Tibial artery (tissue), 4 donors: ENCODE measurements at regions not wholly inside any gene's neighbourhood (a gene's known extent, or its start where the extent isn't known, plus 50 kb on each side); places are given as distances from the start of the nearest gene placed in this dataset.

Source experiments
- DNase-seq, 2 donors: peaks; one replicate each; pipeline ENCODE4 v3.0.0-alpha.2; 2019
- H3K27ac ChIP-seq, 2 donors: fragments of 200-600 bp; sonication (generic) in 1 of 2; 1 replicate in 1 of 2; 2 replicates in 1 of 2; pipeline ENCODE4 v1.5.1; 2018 to 2019; ENCODE audit warnings: mild to moderate bottlenecking in 1 of 2
- H3K27me3 ChIP-seq, 2 donors: fragments of 200-600 bp; sonication (generic) in 1 of 2; one replicate each; pipeline versions ENCODE4 v1.5.1 to v1.6.0; 2016 to 2019
- H3K36me3 ChIP-seq, 3 donors: fragments of 200-600 bp; sonication (generic) in 2 of 3; one replicate each; pipeline ENCODE4 v1.5.1; 2016 to 2019; ENCODE audit warnings: mild to moderate bottlenecking in 2 of 3
- H3K4me1 ChIP-seq, 4 donors: fragments of 200-600 bp; sonication (generic) in 2 of 4; 1 replicate in 3 of 4; 2 replicates in 1 of 4; pipeline ENCODE4 v1.5.1; 2016 to 2019
- H3K4me3 ChIP-seq, 2 donors: fragments of 200-600 bp; sonication (generic) in 1 of 2; 1 replicate in 1 of 2; 2 replicates in 1 of 2; pipeline ENCODE4 v1.5.1; 2018 to 2019; ENCODE audit warnings: mild to moderate bottlenecking in 2 of 2
- H3K9me3 ChIP-seq, 3 donors: fragments of 200-600 bp; sonication (generic) in 1 of 3; one replicate each; pipeline ENCODE4 v1.5.1; 2016 to 2019
- intact Hi-C: fragments of 100-400 bp; cut with DNase I; formaldehyde crosslinking; loops from one replicate; pipeline ENCODE4 v1.15.0; 2023; ENCODE audit warnings: low total_unique reads
- TF ChIP-seq, protein P1 (sequence below), 2 experiments: fragments of 200-600 bp in 1 of 2; fragments of 450-650 bp in 1 of 2; IDR thresholded peaks; one replicate each; pipeline ENCODE4 v1.5.1; 2017 to 2019; ENCODE audit warnings: antibody characterized with exemption in 2 of 2, mild to moderate bottlenecking in 1 of 2, moderate library complexity in 1 of 2

DNA sequence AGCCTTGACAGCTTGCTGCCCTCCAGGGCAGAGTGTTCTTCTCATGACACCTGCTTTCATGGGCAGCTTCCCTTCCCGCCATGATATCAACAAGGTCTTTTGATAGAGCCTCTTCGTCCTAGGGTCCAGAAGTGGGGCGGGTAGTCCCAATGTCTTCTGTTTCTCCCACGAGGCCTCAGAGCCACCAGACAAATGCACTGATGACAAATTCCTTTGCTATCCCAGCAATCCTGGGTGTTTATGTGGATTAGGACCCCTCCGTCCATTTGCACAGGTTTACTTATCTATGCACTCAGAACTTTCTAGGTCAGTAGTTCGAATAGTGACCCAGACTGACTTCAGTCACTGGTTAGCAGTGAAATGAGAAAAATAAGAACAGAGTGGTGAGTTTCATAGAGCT lies 52.6 kb upstream of the PRMT8 start:
- H3K27ac ChIP-seq = no peak overlapping the region
- no peaks in the 10 kb centered on the region for H3K36me3 ChIP-seq
- H3K4me3 ChIP-seq = no peak overlapping the region
- H3K4me1 ChIP-seq = no peaks in the 10 kb centered on the region
- TF ChIP-seq, protein P1, sequence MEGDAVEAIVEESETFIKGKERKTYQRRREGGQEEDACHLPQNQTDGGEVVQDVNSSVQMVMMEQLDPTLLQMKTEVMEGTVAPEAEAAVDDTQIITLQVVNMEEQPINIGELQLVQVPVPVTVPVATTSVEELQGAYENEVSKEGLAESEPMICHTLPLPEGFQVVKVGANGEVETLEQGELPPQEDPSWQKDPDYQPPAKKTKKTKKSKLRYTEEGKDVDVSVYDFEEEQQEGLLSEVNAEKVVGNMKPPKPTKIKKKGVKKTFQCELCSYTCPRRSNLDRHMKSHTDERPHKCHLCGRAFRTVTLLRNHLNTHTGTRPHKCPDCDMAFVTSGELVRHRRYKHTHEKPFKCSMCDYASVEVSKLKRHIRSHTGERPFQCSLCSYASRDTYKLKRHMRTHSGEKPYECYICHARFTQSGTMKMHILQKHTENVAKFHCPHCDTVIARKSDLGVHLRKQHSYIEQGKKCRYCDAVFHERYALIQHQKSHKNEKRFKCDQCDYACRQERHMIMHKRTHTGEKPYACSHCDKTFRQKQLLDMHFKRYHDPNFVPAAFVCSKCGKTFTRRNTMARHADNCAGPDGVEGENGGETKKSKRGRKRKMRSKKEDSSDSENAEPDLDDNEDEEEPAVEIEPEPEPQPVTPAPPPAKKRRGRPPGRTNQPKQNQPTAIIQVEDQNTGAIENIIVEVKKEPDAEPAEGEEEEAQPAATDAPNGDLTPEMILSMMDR (IDR thresholded peaks at IDR 0.05) = no peak
- H3K27me3 ChIP-seq = no peaks in the 10 kb centered on the region
- no peaks in the 10 kb centered on the region for H3K9me3 ChIP-seq
- no peak for DNase-seq
- intact Hi-C loops = no loop called here
